DND-41 (cell line): ENCODE measurements at regions not wholly inside any gene's neighbourhood (a gene's known extent, or its start where the extent isn't known, plus 50 kb on each side); places are given as distances from the start of the nearest gene placed in this dataset.

Source experiments
- EZH2 ChIP-seq: IDR thresholded peaks from 3 replicates; pipeline ENCODE4 v1.6.1; 2012; ENCODE audit warnings: borderline replicate concordance, low read depth, mild to moderate bottlenecking, moderate library complexity, low read length, inconsistent platforms; ENCODE audit not compliant: severe bottlenecking
- TF ChIP-seq, protein P1 (sequence below): IDR thresholded peaks from 2 replicates; pipeline ENCODE4 v1.5.1; 2012; ENCODE audit warnings: borderline replicate concordance, low read length, moderate library complexity, mild to moderate bottlenecking; ENCODE audit not compliant: poor library complexity, severe bottlenecking; ENCODE audit errors: extremely low read depth

- TF ChIP-seq, protein P1, sequence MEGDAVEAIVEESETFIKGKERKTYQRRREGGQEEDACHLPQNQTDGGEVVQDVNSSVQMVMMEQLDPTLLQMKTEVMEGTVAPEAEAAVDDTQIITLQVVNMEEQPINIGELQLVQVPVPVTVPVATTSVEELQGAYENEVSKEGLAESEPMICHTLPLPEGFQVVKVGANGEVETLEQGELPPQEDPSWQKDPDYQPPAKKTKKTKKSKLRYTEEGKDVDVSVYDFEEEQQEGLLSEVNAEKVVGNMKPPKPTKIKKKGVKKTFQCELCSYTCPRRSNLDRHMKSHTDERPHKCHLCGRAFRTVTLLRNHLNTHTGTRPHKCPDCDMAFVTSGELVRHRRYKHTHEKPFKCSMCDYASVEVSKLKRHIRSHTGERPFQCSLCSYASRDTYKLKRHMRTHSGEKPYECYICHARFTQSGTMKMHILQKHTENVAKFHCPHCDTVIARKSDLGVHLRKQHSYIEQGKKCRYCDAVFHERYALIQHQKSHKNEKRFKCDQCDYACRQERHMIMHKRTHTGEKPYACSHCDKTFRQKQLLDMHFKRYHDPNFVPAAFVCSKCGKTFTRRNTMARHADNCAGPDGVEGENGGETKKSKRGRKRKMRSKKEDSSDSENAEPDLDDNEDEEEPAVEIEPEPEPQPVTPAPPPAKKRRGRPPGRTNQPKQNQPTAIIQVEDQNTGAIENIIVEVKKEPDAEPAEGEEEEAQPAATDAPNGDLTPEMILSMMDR = no peak
- TF ChIP-seq EZH2 = no peak
Measured at GRCh38 chr2:134081238-134081938, 172.5 kb upstream of the MGAT5 start.
